Liver (tissue), 3 donors: ENCODE measurements at regions not wholly inside any gene's neighbourhood (a gene's known extent, or its start where the extent isn't known, plus 50 kb on each side); places are given as distances from the start of the nearest gene placed in this dataset.

ENCODE experiments used
- JUND ChIP-seq, 2 donors: IDR thresholded peaks; 2 replicates each; pipeline ENCODE4 v1.6.1; 2016; ENCODE audit warnings: antibody characterized with exemption in 2 of 2
- RAD21 ChIP-seq, 2 donors: IDR thresholded peaks; 2 replicates each; pipeline ENCODE4 v1.6.1; 2016; ENCODE audit warnings: antibody characterized with exemption in 2 of 2, mild to moderate bottlenecking in 2 of 2
- TAF1 ChIP-seq: conservative IDR thresholded peaks from 2 replicates; pipeline ENCODE4 v1.6.1; 2016; ENCODE audit warnings: antibody characterized with exemption, mild to moderate bottlenecking
- YY1 ChIP-seq: IDR thresholded peaks from 2 replicates; pipeline ENCODE4 v1.6.1; 2016; ENCODE audit warnings: antibody characterized with exemption, mild to moderate bottlenecking
- TF ChIP-seq, protein P1 (sequence below): fragments of 150-350 bp; IDR thresholded peaks from 2 replicates; pipeline ENCODE4 v1.5.1; 2017; ENCODE audit warnings: improper control_type of control experiment, low read depth, low read length; ENCODE audit not compliant: missing input control
- TF ChIP-seq, protein P2 (sequence below): IDR thresholded peaks from 2 replicates; pipeline ENCODE4 v1.6.1; 2016; ENCODE audit warnings: antibody characterized with exemption, mild to moderate bottlenecking
- donor health status: healthy.
- donor health status: healthy.

DNA sequence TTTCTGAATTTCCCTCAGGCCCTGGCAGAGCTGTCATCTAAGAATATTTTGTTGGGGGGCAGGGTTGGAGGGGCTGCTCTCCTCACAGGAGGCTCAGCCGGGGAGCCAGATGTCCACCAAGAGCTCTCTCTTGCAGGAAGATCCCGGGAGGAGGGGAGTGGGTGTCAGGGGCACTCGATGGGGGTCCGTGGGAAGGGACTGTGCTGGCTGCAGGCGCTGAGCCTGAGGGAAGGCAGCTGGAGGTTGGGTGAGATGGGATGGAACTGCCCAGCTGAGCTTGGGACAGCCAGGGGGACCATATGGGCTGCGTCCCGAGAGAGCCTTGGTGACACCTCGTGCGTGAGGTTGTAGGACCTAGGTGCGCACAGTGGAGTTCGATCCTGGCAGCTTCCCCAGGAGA is 111.2 kb upstream of the GSE1 start:
- TF ChIP-seq JUND (IDR thresholded peaks at IDR 0.05) = no peak
- no peak for TF ChIP-seq TAF1
- TF ChIP-seq, protein P1, sequence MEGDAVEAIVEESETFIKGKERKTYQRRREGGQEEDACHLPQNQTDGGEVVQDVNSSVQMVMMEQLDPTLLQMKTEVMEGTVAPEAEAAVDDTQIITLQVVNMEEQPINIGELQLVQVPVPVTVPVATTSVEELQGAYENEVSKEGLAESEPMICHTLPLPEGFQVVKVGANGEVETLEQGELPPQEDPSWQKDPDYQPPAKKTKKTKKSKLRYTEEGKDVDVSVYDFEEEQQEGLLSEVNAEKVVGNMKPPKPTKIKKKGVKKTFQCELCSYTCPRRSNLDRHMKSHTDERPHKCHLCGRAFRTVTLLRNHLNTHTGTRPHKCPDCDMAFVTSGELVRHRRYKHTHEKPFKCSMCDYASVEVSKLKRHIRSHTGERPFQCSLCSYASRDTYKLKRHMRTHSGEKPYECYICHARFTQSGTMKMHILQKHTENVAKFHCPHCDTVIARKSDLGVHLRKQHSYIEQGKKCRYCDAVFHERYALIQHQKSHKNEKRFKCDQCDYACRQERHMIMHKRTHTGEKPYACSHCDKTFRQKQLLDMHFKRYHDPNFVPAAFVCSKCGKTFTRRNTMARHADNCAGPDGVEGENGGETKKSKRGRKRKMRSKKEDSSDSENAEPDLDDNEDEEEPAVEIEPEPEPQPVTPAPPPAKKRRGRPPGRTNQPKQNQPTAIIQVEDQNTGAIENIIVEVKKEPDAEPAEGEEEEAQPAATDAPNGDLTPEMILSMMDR = no peak
- TF ChIP-seq RAD21 (IDR thresholded peaks at IDR 0.05) = no peak
- TF ChIP-seq, protein P2, sequence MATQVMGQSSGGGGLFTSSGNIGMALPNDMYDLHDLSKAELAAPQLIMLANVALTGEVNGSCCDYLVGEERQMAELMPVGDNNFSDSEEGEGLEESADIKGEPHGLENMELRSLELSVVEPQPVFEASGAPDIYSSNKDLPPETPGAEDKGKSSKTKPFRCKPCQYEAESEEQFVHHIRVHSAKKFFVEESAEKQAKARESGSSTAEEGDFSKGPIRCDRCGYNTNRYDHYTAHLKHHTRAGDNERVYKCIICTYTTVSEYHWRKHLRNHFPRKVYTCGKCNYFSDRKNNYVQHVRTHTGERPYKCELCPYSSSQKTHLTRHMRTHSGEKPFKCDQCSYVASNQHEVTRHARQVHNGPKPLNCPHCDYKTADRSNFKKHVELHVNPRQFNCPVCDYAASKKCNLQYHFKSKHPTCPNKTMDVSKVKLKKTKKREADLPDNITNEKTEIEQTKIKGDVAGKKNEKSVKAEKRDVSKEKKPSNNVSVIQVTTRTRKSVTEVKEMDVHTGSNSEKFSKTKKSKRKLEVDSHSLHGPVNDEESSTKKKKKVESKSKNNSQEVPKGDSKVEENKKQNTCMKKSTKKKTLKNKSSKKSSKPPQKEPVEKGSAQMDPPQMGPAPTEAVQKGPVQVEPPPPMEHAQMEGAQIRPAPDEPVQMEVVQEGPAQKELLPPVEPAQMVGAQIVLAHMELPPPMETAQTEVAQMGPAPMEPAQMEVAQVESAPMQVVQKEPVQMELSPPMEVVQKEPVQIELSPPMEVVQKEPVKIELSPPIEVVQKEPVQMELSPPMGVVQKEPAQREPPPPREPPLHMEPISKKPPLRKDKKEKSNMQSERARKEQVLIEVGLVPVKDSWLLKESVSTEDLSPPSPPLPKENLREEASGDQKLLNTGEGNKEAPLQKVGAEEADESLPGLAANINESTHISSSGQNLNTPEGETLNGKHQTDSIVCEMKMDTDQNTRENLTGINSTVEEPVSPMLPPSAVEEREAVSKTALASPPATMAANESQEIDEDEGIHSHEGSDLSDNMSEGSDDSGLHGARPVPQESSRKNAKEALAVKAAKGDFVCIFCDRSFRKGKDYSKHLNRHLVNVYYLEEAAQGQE = no peak
- TF ChIP-seq YY1 = no peak
